PC-3 (cell line): ENCODE measurements at regions not wholly inside any gene's neighbourhood (a gene's known extent, or its start where the extent isn't known, plus 50 kb on each side); places are given as distances from the start of the nearest gene placed in this dataset.

Source experiments
- ATAC-seq: fragments of 200-7000 bp; cut with Tn5 transposase; 2 replicates; pipeline ENCODE4 v1.9.1; 2020; ENCODE audit warnings: mild to moderate bottlenecking, moderate library complexity
- BruUV-seq: library from RNA; stranded (reverse); fragments of 400-500 nt; replicated peaks from 2 replicates; lab custom pipeline; 2021; lab: Mats Ljungman, UMichigan
- CTCF ChIA-PET: fragments of 300-600 bp; sonication (Branson Sonifier 250); formaldehyde crosslinking; loops from one replicate; lab custom pipeline; 2022; ENCODE audit warnings: antibody characterized with exemption; lab: Charles Lee
- POLR2A ChIA-PET: fragments of 300-600 bp; sonication (Branson Sonifier 250); formaldehyde crosslinking; loops from one replicate; lab custom pipeline; 2022; ENCODE audit warnings: antibody characterized with exemption; ENCODE audit not compliant: unreplicated experiment; lab: Charles Lee
- DNase-seq: peaks from one replicate; pipeline ENCODE4 v3.0.0-alpha.2; 2015
- H2AFZ ChIP-seq: fragments of 300-600 bp; sonication (generic); 2 replicates; pipeline ENCODE4 v1.6.0; 2016; ENCODE audit warnings: antibody characterized with exemption, low read length
- H3F3A ChIP-seq: fragments of 300-600 bp; sonication (generic); one replicate; pipeline ENCODE4 v1.6.0; 2017; ENCODE audit warnings: antibody characterized with exemption, low read length, control low read depth, mild to moderate bottlenecking; ENCODE audit not compliant: unreplicated experiment
- H3K27ac ChIP-seq: fragments of 300-600 bp; sonication (generic); 2 replicates; pipeline ENCODE4 v1.5.1; 2016; ENCODE audit warnings: mild to moderate bottlenecking, low read length
- H3K27me3 ChIP-seq: fragments of 300-600 bp; sonication (generic); 2 replicates; pipeline ENCODE4 v1.6.1; 2016; ENCODE audit warnings: low read length, mixed read lengths
- H3K36me3 ChIP-seq: fragments of 300-600 bp; sonication (generic); 2 replicates; pipeline ENCODE4 v1.6.1; 2016; ENCODE audit warnings: low read depth, mixed run types, low read length, mixed read lengths
- H3K4me1 ChIP-seq: fragments of 300-600 bp; sonication (generic); 2 replicates; pipeline ENCODE4 v1.5.1; 2016; ENCODE audit warnings: low read length; ENCODE audit not compliant: insufficient read depth
- H3K4me2 ChIP-seq: fragments of 300-600 bp; sonication (generic); 2 replicates; pipeline ENCODE4 v1.6.0; 2016; ENCODE audit warnings: low read length
- H3K4me3 ChIP-seq: fragments of 300-600 bp; sonication (generic); 2 replicates; pipeline ENCODE4 v1.5.1; 2016; ENCODE audit warnings: mild to moderate bottlenecking, low read length, mixed read lengths
- H3K79me2 ChIP-seq: fragments of 300-600 bp; sonication (generic); 2 replicates; pipeline ENCODE4 v1.6.1; 2017; ENCODE audit warnings: low read length, mixed read lengths
- H3K9ac ChIP-seq: fragments of 300-600 bp; sonication (generic); 2 replicates; pipeline ENCODE4 v1.6.0; 2016; ENCODE audit warnings: mild to moderate bottlenecking, low read length
- H3K9me2 ChIP-seq: fragments of 300-600 bp; sonication (generic); replicated peaks from 2 replicates; pipeline ENCODE4 v1.6.1; 2016; ENCODE audit warnings: mixed run types, low read length, mixed read lengths
- H3K9me3 ChIP-seq: fragments of 300-600 bp; sonication (generic); 2 replicates; pipeline ENCODE4 v1.6.1; 2016; ENCODE audit warnings: low read length, mixed read lengths
- H4K20me1 ChIP-seq: fragments of 300-600 bp; sonication (generic); 2 replicates; pipeline ENCODE4 v1.6.1; 2016; ENCODE audit warnings: low read length, mixed read lengths
- EZH2 ChIP-seq: fragments of 300-600 bp; sonication (generic); IDR thresholded peaks from one replicate; pipeline ENCODE4 v1.6.1; 2017; ENCODE audit warnings: antibody characterized with exemption, mild to moderate bottlenecking, low read length; ENCODE audit not compliant: unreplicated experiment
- EZH2phosphoT487 ChIP-seq: fragments of 300-600 bp; sonication (generic); IDR thresholded peaks from 2 replicates; pipeline ENCODE4 v1.6.1; 2018; ENCODE audit warnings: mild to moderate bottlenecking, antibody characterized with exemption, low read length, borderline replicate concordance
- intact Hi-C: fragments of 100-400 bp; cut with micrococcal nuclease; formaldehyde crosslinking; loops from 2 replicates; pipeline ENCODE4 v1.9.0; 2023
- TF ChIP-seq, protein P1 (sequence below): fragments of 300-600 bp; sonication (generic); conservative IDR thresholded peaks from 2 replicates; pipeline ENCODE4 v1.5.1; 2017; ENCODE audit warnings: antibody characterized with exemption, low read depth, mild to moderate bottlenecking, low read length

DNA sequence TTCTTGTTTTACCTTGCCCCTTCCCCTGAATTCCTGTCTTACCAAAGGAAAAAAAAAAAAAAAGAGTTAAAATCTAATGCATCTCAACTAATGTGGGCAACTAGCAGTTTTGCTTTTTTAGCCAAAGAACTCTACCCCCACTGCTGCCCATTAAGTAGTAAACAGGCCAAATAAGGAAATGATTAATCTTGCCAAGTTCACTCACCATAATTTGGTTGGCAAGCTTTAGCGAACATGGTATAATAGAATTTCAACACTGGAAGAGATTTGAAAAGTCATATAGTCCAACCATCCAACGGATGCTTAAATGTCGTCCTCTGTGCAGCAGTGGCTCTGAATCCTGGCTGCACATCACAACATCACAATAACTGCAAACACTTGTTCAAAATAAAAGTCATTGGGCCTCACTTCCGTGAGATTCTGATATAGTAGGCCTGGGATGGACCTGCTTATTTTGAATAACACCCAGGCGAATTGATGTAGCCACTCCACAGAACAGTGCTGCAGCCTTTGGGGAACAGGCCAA, 142.0 kb upstream of the UBE2E1 start:
- no TSS peak for BruUV-seq
- Histone ChIP-seq H3K9ac (no peak overlapping the region), H3K9me3 (no peaks in the 10 kb centered on the region), H3K4me2 (peak overlapping the region; percentile 39), H3K79me2 (no peaks in the 10 kb centered on the region), H3K4me1 (peaks cover 49% of the 10 kb centered on the region), H2AFZ (no peak overlapping the region), H3K36me3 (no peaks in the 10 kb centered on the region), H3K27me3 (no peaks in the 10 kb centered on the region), H3K9me2 (no peaks in the 10 kb centered on the region), H3K4me3 (no peak overlapping the region), H3F3A (peaks cover under 1% of the 10 kb centered on the region), H4K20me1 (no peaks in the 10 kb centered on the region), H3K27ac (peak overlapping the region; percentile 55)
- no peak for ATAC-seq
- CTCF ChIA-PET = no interaction called here
- POLR2A ChIA-PET = no interaction called here
- peak; percentile 64 for DNase-seq
- no peak for TF ChIP-seq EZH2
- TF ChIP-seq, protein P1, sequence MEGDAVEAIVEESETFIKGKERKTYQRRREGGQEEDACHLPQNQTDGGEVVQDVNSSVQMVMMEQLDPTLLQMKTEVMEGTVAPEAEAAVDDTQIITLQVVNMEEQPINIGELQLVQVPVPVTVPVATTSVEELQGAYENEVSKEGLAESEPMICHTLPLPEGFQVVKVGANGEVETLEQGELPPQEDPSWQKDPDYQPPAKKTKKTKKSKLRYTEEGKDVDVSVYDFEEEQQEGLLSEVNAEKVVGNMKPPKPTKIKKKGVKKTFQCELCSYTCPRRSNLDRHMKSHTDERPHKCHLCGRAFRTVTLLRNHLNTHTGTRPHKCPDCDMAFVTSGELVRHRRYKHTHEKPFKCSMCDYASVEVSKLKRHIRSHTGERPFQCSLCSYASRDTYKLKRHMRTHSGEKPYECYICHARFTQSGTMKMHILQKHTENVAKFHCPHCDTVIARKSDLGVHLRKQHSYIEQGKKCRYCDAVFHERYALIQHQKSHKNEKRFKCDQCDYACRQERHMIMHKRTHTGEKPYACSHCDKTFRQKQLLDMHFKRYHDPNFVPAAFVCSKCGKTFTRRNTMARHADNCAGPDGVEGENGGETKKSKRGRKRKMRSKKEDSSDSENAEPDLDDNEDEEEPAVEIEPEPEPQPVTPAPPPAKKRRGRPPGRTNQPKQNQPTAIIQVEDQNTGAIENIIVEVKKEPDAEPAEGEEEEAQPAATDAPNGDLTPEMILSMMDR = no peak
- TF ChIP-seq EZH2phosphoT487 = no peak
- intact Hi-C loops = no loop called here

DNA sequence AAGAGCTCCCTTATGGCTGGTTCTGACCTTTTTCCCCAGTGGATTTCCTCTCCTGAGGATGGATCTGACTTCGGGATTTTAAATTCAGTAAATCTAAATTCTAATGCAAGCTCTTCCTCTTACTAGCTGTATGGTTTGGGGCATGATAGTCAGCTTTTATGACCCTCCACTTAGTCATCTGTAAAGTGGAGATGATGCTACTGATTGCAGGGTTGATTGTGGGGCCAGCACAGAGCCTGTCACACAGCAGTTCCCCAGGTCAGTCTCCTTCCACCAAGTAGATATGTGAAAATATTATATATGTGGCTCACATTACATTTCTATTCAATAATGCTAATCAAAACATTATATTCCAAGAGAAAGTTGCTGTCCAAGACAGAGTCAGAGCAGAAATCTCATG, 141.3 kb upstream of the UBE2E1 start:
- no peaks in the 10 kb centered on the region for H3K36me3 ChIP-seq
- H3K4me3 ChIP-seq = no peak overlapping the region
- peaks cover 57% of the 10 kb centered on the region for H3K4me1 ChIP-seq
- ATAC-seq (peak; percentile 35; the same call in 1 of the 2 replicates), DNase-seq (peak; percentile 86)
- no peaks in the 10 kb centered on the region for H3K79me2 ChIP-seq
- ChIA-PET CTCF (no interaction called here), POLR2A (interaction anchor here (0.6 kb wide), 1 partner anchor 1283 kb away, joined by 11 read pairs; no protein-coding TSS in a partner anchor)
- H3K4me2 ChIP-seq = peak overlapping the region; percentile 39
- no TSS peak for BruUV-seq
- no peaks in the 10 kb centered on the region for H3K9me2 ChIP-seq
- peaks cover 8% of the 10 kb centered on the region for H3F3A ChIP-seq
- H3K9me3 ChIP-seq = no peaks in the 10 kb centered on the region
- no peak overlapping the region for H2AFZ ChIP-seq
- TF ChIP-seq, protein P1 = no peak
- TF ChIP-seq EZH2 (no peak), EZH2phosphoT487 (no peak)
- no peaks in the 10 kb centered on the region for H4K20me1 ChIP-seq
- H3K9ac ChIP-seq = no peak overlapping the region
- intact Hi-C loops = no loop called here
- no peaks in the 10 kb centered on the region for H3K27me3 ChIP-seq
- peak overlapping the region; percentile 55 for H3K27ac ChIP-seq

DNA sequence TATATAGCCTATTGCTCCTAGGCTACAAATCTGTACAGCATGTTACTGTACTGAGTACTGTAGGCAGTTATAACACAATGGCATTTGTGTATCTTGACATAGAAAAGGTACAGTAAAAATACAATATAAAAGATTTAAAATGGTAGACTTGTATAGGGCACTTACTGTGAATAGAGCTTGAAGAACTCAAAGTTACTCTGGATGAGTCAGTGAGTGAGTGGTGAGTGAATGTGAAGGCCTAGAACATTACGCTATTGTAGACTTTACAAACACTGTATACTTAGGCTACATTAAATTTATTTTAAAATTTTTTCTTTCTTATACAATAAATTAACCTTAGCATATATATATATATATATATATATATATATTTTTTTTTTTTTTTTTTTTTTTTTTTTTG, 140.0 kb upstream of the UBE2E1 start:
- peak overlapping the region; percentile 16; the same call in 1 of the 2 replicates for H3K4me2 ChIP-seq
- no peaks in the 10 kb centered on the region for H3K9me3 ChIP-seq
- H3K4me3 ChIP-seq = no peak overlapping the region
- H3F3A ChIP-seq = peaks cover 9% of the 10 kb centered on the region
- no peaks in the 10 kb centered on the region for H3K36me3 ChIP-seq
- H4K20me1 ChIP-seq = no peaks in the 10 kb centered on the region
- no peaks in the 10 kb centered on the region for H3K79me2 ChIP-seq
- intact Hi-C loops = loop anchor here (5.0 kb wide), 2 partner anchors 142 to 343 kb away; partner anchors contain the start of gene UBE2E1
- peaks cover 69% of the 10 kb centered on the region for H3K4me1 ChIP-seq
- ChIA-PET CTCF (no interaction called here), POLR2A (no interaction called here)
- H3K27ac ChIP-seq = 0 out of 2 replicates have a peak overlapping the region, but pooled peaks have one; percentile 14
- H2AFZ ChIP-seq = no peak overlapping the region
- TF ChIP-seq EZH2 (no peak), EZH2phosphoT487 (no peak)
- TF ChIP-seq, protein P1 = no peak
- no peak overlapping the region for H3K9ac ChIP-seq
- no peaks in the 10 kb centered on the region for H3K27me3 ChIP-seq
- DNase-seq = peak; percentile 78
- H3K9me2 ChIP-seq = no peaks in the 10 kb centered on the region
- no peak for ATAC-seq
- no TSS peak for BruUV-seq
